H1 (cell line): ENCODE measurements at regions not wholly inside any gene's neighbourhood (a gene's known extent, or its start where the extent isn't known, plus 50 kb on each side); places are given as distances from the start of the nearest gene placed in this dataset.

Experiments used
- CTCF ChIA-PET: fragments of 300-600 bp; sonication (Branson Sonifier 250); formaldehyde crosslinking; loops from one replicate; lab custom pipeline; 2021; ENCODE audit not compliant: partially characterized antibody; lab: Charles Lee
- POLR2A ChIA-PET: fragments of 300-600 bp; sonication (Branson Sonifier 250); formaldehyde crosslinking; loops from one replicate; lab custom pipeline; 2021; ENCODE audit warnings: inconsistent platforms; ENCODE audit not compliant: partially characterized antibody; lab: Charles Lee
- DNase-seq, 2 experiments: peaks; one replicate each; pipeline versions ENCODE4 v3.0.0 to v3.0.0-alpha.2; 2010 to 2022; ENCODE audit warnings: low spot score in 2 of 2, low read depth in 1 of 2, mixed read lengths in 1 of 2
- FAIRE-seq: peaks from 2 replicates; lab custom pipeline; 2011; peaks lifted over from hg19 to GRCh38; lab: Jason Lieb, UNC
- H2AFZ ChIP-seq: 2 replicates; pipeline ENCODE4 v1.8.1; 2012; ENCODE audit warnings: low read length, inconsistent platforms
- H2AK5ac ChIP-seq: 2 replicates; pipeline ENCODE4 v1.6.1; 2013; ENCODE audit warnings: low read depth, low read length
- H2BK120ac ChIP-seq: replicated peaks from 2 replicates; pipeline ENCODE3; 2013; ENCODE audit warnings: low read depth, low read length, inconsistent platforms
- H2BK12ac ChIP-seq: 2 replicates; pipeline ENCODE4 v1.6.1; 2013; ENCODE audit warnings: low read depth, low read length
- H2BK15ac ChIP-seq: 2 replicates; pipeline ENCODE4 v1.6.1; 2013; ENCODE audit warnings: low read length
- H2BK20ac ChIP-seq: 2 replicates; pipeline ENCODE4 v1.6.1; 2013; ENCODE audit warnings: low read length
- H2BK5ac ChIP-seq: 2 replicates; pipeline ENCODE4 v1.6.1; 2013; ENCODE audit warnings: low read depth, low read length
- H3K14ac ChIP-seq: 2 replicates; pipeline ENCODE4 v1.6.1; 2013; ENCODE audit warnings: inconsistent platforms; ENCODE audit not compliant: insufficient read length
- H3K18ac ChIP-seq: 2 replicates; pipeline ENCODE4 v1.6.1; 2013; ENCODE audit warnings: low read length; ENCODE audit errors: extremely low read depth
- H3K23ac ChIP-seq: 2 replicates; pipeline ENCODE4 v1.6.1; 2013; ENCODE audit warnings: inconsistent platforms; ENCODE audit not compliant: insufficient read length
- H3K23me2 ChIP-seq: 2 replicates; pipeline ENCODE4 v1.6.1; 2013; ENCODE audit warnings: low read depth, low read length
- H3K27ac ChIP-seq: 2 replicates; pipeline ENCODE4 v1.6.1; 2011; ENCODE audit warnings: low read depth, low read length, inconsistent platforms
- H3K27me3 ChIP-seq, 4 experiments: replicated peaks in 1 of 4; 1 replicate in 1 of 4; 2 replicates in 3 of 4; pipeline versions ENCODE4 v1.6.1 to v1.8.1; 2011 to 2013; ENCODE audit warnings: low read length in 3 of 4, mild to moderate bottlenecking in 3 of 4, inconsistent platforms in 2 of 4, mixed read lengths in 2 of 4, moderate library complexity in 1 of 4; ENCODE audit not compliant: control insufficient read depth in 3 of 4, insufficient read depth in 3 of 4; ENCODE audit errors: extremely low read depth in 1 of 4
- H3K36me3 ChIP-seq, 4 experiments: 2 replicates each; pipeline versions ENCODE4 v1.6.1 to v1.8.1; 2011 to 2013; ENCODE audit warnings: mild to moderate bottlenecking in 4 of 4, low read length in 3 of 4, moderate library complexity in 2 of 4, control low read depth in 1 of 4, inconsistent platforms in 1 of 4; ENCODE audit not compliant: insufficient read depth in 4 of 4, control insufficient read depth in 2 of 4
- H3K4ac ChIP-seq: replicated peaks from 2 replicates; pipeline ENCODE3; 2013; ENCODE audit warnings: low read length, low read depth, mixed read lengths, inconsistent platforms; ENCODE audit not compliant: insufficient read length
- H3K4me1 ChIP-seq, 4 experiments: replicated peaks in 1 of 4; 1 replicate in 1 of 4; 2 replicates in 3 of 4; pipeline versions ENCODE4 v1.6.1 to v1.8.1; 2011 to 2013; ENCODE audit warnings: low read length in 3 of 4, inconsistent platforms in 2 of 4, mixed read lengths in 1 of 4; ENCODE audit not compliant: insufficient read depth in 4 of 4, control insufficient read depth in 3 of 4
- H3K4me2 ChIP-seq, 2 experiments: 2 replicates each; pipeline versions ENCODE4 v1.6.1 to v1.8.1; 2011 to 2013; ENCODE audit warnings: low read depth in 2 of 2, low read length in 2 of 2, control low read depth in 1 of 2, inconsistent platforms in 1 of 2, mild to moderate bottlenecking in 1 of 2; ENCODE audit not compliant: insufficient read depth in 1 of 2
- H3K4me3 ChIP-seq, 4 experiments: fragments of 200-600, 300-600 bp in 1 of 4; sonication (generic), shearing (Covaris generic), sonication (Bioruptor Twin) in 1 of 4; 2 replicates each; pipeline versions ENCODE4 v1.5.1 to v1.8.1; 2011 to 2016; ENCODE audit warnings: low read length in 4 of 4, low read depth in 3 of 4, control low read depth in 2 of 4, inconsistent platforms in 2 of 4, mild to moderate bottlenecking in 2 of 4, mixed read lengths in 1 of 4, moderate library complexity in 1 of 4; ENCODE audit not compliant: insufficient read depth in 2 of 4; ENCODE audit errors: extremely low read depth in 1 of 4
- H3K56ac ChIP-seq: replicated peaks from 2 replicates; pipeline ENCODE3; 2013; ENCODE audit warnings: low read depth, mild to moderate bottlenecking, mixed read lengths, low read length, inconsistent platforms; ENCODE audit not compliant: insufficient read length
- H3K79me1 ChIP-seq: 2 replicates; pipeline ENCODE4 v1.6.1; 2013; ENCODE audit warnings: low read depth, low read length, control low read depth
- H3K79me2 ChIP-seq, 2 experiments: 2 replicates each; pipeline versions ENCODE4 v1.6.1 to v1.8.1; 2012 to 2013; ENCODE audit warnings: low read length in 2 of 2, mild to moderate bottlenecking in 2 of 2, inconsistent platforms in 1 of 2; ENCODE audit not compliant: insufficient read depth in 2 of 2, control insufficient read depth in 1 of 2
- H3K9ac ChIP-seq, 4 experiments: replicated peaks in 1 of 4; 1 replicate in 1 of 4; 2 replicates in 3 of 4; pipeline versions ENCODE4 v1.6.1 to v1.8.1; 2011 to 2013; ENCODE audit warnings: low read depth in 3 of 4, low read length in 3 of 4, control low read depth in 2 of 4, mild to moderate bottlenecking in 2 of 4, moderate library complexity in 2 of 4, inconsistent platforms in 1 of 4; ENCODE audit errors: extremely low read depth in 1 of 4
- H3K9me3 ChIP-seq, 2 experiments: 2 replicates each; pipeline versions ENCODE4 v1.6.1 to v1.8.1; 2012 to 2013; ENCODE audit warnings: mild to moderate bottlenecking in 2 of 2, moderate library complexity in 2 of 2, control low read depth in 1 of 2, inconsistent platforms in 1 of 2, low read depth in 1 of 2, low read length in 1 of 2, mixed read lengths in 1 of 2; ENCODE audit not compliant: insufficient read depth in 2 of 2
- H4K20me1 ChIP-seq, 2 experiments: replicated peaks in 1 of 2; 2 replicates each; pipeline versions ENCODE3 to v1.8.1; 2011 to 2013; ENCODE audit warnings: inconsistent platforms in 2 of 2, low read length in 2 of 2, mild to moderate bottlenecking in 1 of 2; ENCODE audit not compliant: insufficient read depth in 2 of 2, control insufficient read depth in 1 of 2
- H4K5ac ChIP-seq: 2 replicates; pipeline ENCODE4 v1.6.1; 2013; ENCODE audit warnings: low read length, low read depth, mixed read lengths, inconsistent platforms; ENCODE audit not compliant: insufficient read length
- H4K8ac ChIP-seq: 2 replicates; pipeline ENCODE4 v1.8.0; 2013; ENCODE audit warnings: mild to moderate bottlenecking, moderate library complexity, low read length, inconsistent platforms; ENCODE audit not compliant: insufficient read depth; ENCODE audit errors: extremely low read depth
- H4K91ac ChIP-seq: replicated peaks from 2 replicates; pipeline ENCODE3; 2013; ENCODE audit warnings: low read length, mixed read lengths, inconsistent platforms; ENCODE audit not compliant: insufficient read length
- WGBS, 2 experiments: shearing (Covaris generic) in 1 of 2; methylation state at CpG; one replicate each; pipeline versions ENCODE4 v1.1.6 to v1.1.7; 2013 to 2015; ENCODE audit warnings: low lambda C conversion rate in 2 of 2, mixed read lengths in 2 of 2, inconsistent platforms in 1 of 2, low coverage in 1 of 2, missing lambda C conversion rate in 1 of 2; ENCODE audit not compliant: insufficient replicate concordance in 2 of 2, insufficient coverage in 1 of 2, insufficient read length in 1 of 2; ENCODE audit errors: extremely low coverage in 1 of 2, missing lambda C conversion rate in 1 of 2; 5-methylcytosine and 5-hydroxymethylcytosine counted together
- TF ChIP-seq, protein P1 (sequence below): fragments of 300-600 bp; sonication (generic); IDR thresholded peaks from 2 replicates; pipeline ENCODE4 v1.7.1; 2012; ENCODE audit warnings: low read length, moderate library complexity, mild to moderate bottlenecking, inconsistent platforms; ENCODE audit not compliant: insufficient replicate concordance

DNA sequence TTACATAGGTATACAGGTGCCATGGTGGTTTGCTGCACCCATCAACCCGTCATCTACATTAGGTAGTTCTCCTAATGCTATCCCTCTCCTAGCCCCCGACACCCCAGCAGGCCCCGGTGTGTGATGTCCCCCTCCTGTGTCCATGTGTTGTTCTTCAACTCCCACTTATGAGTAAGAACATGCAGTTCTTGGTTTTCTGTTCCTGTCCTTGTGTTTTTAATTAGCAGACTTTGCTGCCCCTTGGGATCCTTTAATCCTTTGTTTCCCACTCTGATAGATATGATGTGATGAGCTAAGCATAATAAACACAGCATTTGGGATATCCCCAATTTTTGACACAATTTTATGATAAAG, 71.1 kb upstream of the PALS2 start:
- H4K8ac ChIP-seq: no peak overlapping the region
- H3K79me2 ChIP-seq: no peaks in the 10 kb centered on the region
- no peak overlapping the region for H4K91ac ChIP-seq
- H2AK5ac ChIP-seq: no peak overlapping the region
- DNase-seq (no peak), FAIRE-seq (no peak)
- no peak overlapping the region for H3K4ac ChIP-seq
- no peaks in the 10 kb centered on the region; a peak in 1 of 7 replicates for H3K27me3 ChIP-seq
- H3K36me3 ChIP-seq: no peaks in the 10 kb centered on the region
- peaks cover 3 to 7% (median 5%) of the 10 kb centered on the region in 4 experiments for H3K4me1 ChIP-seq
- no peak overlapping the region for H3K18ac ChIP-seq
- no peak overlapping the region for H3K14ac ChIP-seq
- H3K9me3 ChIP-seq: no peaks in the 10 kb centered on the region
- no peak overlapping the region for H3K27ac ChIP-seq
- H3K4me2 ChIP-seq: no peak overlapping the region
- no peak overlapping the region for H2BK5ac ChIP-seq
- 89% methylated on average over 3 of the region's 3 CpGs; no CpG with 5 or more reads in 1 of the 2 experiments for WGBS, 2 experiments
- H3K79me1 ChIP-seq: no peaks in the 10 kb centered on the region
- H3K23me2 ChIP-seq: no peaks in the 10 kb centered on the region
- POLR2A ChIA-PET: no interaction called here
- no peak overlapping the region for H2BK120ac ChIP-seq
- no peak overlapping the region for H4K5ac ChIP-seq
- H3K9ac ChIP-seq: no peak overlapping the region
- H2BK20ac ChIP-seq: no peak overlapping the region
- CTCF ChIA-PET: no interaction called here
- no peak overlapping the region for H3K4me3 ChIP-seq
- H3K23ac ChIP-seq: no peak overlapping the region
- H4K20me1 ChIP-seq: no peaks in the 10 kb centered on the region
- no peak overlapping the region for H2BK15ac ChIP-seq
- no peak overlapping the region for H2BK12ac ChIP-seq
- H3K56ac ChIP-seq: no peak overlapping the region
- H2AFZ ChIP-seq: no peak overlapping the region
- TF ChIP-seq, protein P1, sequence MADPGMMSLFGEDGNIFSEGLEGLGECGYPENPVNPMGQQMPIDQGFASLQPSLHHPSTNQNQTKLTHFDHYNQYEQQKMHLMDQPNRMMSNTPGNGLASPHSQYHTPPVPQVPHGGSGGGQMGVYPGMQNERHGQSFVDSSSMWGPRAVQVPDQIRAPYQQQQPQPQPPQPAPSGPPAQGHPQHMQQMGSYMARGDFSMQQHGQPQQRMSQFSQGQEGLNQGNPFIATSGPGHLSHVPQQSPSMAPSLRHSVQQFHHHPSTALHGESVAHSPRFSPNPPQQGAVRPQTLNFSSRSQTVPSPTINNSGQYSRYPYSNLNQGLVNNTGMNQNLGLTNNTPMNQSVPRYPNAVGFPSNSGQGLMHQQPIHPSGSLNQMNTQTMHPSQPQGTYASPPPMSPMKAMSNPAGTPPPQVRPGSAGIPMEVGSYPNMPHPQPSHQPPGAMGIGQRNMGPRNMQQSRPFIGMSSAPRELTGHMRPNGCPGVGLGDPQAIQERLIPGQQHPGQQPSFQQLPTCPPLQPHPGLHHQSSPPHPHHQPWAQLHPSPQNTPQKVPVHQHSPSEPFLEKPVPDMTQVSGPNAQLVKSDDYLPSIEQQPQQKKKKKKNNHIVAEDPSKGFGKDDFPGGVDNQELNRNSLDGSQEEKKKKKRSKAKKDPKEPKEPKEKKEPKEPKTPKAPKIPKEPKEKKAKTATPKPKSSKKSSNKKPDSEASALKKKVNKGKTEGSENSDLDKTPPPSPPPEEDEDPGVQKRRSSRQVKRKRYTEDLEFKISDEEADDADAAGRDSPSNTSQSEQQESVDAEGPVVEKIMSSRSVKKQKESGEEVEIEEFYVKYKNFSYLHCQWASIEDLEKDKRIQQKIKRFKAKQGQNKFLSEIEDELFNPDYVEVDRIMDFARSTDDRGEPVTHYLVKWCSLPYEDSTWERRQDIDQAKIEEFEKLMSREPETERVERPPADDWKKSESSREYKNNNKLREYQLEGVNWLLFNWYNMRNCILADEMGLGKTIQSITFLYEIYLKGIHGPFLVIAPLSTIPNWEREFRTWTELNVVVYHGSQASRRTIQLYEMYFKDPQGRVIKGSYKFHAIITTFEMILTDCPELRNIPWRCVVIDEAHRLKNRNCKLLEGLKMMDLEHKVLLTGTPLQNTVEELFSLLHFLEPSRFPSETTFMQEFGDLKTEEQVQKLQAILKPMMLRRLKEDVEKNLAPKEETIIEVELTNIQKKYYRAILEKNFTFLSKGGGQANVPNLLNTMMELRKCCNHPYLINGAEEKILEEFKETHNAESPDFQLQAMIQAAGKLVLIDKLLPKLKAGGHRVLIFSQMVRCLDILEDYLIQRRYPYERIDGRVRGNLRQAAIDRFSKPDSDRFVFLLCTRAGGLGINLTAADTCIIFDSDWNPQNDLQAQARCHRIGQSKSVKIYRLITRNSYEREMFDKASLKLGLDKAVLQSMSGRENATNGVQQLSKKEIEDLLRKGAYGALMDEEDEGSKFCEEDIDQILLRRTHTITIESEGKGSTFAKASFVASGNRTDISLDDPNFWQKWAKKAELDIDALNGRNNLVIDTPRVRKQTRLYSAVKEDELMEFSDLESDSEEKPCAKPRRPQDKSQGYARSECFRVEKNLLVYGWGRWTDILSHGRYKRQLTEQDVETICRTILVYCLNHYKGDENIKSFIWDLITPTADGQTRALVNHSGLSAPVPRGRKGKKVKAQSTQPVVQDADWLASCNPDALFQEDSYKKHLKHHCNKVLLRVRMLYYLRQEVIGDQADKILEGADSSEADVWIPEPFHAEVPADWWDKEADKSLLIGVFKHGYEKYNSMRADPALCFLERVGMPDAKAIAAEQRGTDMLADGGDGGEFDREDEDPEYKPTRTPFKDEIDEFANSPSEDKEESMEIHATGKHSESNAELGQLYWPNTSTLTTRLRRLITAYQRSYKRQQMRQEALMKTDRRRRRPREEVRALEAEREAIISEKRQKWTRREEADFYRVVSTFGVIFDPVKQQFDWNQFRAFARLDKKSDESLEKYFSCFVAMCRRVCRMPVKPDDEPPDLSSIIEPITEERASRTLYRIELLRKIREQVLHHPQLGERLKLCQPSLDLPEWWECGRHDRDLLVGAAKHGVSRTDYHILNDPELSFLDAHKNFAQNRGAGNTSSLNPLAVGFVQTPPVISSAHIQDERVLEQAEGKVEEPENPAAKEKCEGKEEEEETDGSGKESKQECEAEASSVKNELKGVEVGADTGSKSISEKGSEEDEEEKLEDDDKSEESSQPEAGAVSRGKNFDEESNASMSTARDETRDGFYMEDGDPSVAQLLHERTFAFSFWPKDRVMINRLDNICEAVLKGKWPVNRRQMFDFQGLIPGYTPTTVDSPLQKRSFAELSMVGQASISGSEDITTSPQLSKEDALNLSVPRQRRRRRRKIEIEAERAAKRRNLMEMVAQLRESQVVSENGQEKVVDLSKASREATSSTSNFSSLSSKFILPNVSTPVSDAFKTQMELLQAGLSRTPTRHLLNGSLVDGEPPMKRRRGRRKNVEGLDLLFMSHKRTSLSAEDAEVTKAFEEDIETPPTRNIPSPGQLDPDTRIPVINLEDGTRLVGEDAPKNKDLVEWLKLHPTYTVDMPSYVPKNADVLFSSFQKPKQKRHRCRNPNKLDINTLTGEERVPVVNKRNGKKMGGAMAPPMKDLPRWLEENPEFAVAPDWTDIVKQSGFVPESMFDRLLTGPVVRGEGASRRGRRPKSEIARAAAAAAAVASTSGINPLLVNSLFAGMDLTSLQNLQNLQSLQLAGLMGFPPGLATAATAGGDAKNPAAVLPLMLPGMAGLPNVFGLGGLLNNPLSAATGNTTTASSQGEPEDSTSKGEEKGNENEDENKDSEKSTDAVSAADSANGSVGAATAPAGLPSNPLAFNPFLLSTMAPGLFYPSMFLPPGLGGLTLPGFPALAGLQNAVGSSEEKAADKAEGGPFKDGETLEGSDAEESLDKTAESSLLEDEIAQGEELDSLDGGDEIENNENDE: no peak
